ENCODE measurements at regions not wholly inside any gene's neighbourhood (a gene's known extent, or its start where the extent isn't known, plus 50 kb on each side); places are given as distances from the start of the nearest gene placed in this dataset.

DNA sequence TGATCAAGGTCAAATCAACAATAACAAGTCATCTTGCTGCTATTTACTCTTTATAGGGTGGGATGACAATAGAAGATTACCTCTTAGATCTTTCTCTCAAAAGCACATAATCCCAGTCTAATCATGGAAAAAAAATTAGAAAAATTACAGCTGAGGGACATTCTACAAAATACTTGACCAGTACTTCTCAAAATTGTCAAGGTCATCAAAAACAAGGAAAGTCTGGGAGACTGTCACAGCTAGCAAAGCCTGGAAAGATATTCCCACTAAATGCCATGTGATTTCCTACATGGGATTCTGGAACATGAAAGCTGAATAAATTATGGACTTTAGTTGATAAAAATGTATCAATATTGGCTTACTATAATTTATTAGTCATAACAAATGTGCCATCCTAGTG lies 276.2 kb downstream of the RNF144A start:
- no peak for TF ChIP-seq EZH2phosphoT487 (IDR thresholded peaks at IDR 0.05; ENCODE audit: borderline replicate concordance)
- TF ChIP-seq, protein P1, sequence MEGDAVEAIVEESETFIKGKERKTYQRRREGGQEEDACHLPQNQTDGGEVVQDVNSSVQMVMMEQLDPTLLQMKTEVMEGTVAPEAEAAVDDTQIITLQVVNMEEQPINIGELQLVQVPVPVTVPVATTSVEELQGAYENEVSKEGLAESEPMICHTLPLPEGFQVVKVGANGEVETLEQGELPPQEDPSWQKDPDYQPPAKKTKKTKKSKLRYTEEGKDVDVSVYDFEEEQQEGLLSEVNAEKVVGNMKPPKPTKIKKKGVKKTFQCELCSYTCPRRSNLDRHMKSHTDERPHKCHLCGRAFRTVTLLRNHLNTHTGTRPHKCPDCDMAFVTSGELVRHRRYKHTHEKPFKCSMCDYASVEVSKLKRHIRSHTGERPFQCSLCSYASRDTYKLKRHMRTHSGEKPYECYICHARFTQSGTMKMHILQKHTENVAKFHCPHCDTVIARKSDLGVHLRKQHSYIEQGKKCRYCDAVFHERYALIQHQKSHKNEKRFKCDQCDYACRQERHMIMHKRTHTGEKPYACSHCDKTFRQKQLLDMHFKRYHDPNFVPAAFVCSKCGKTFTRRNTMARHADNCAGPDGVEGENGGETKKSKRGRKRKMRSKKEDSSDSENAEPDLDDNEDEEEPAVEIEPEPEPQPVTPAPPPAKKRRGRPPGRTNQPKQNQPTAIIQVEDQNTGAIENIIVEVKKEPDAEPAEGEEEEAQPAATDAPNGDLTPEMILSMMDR (conservative IDR thresholded peaks at IDR 0.05; ENCODE audit: low read length), result no peak
- no peaks in the 10 kb centered on the region for H3K27me3 ChIP-seq (ENCODE audit: insufficient read depth, low read length, poor library complexity, severe bottlenecking)
- no peaks in the 10 kb centered on the region for H3K4me1 ChIP-seq (ENCODE audit: insufficient read depth, low read length, poor library complexity, severe bottlenecking)
- no peaks in the 10 kb centered on the region for H3K36me3 ChIP-seq (ENCODE audit: insufficient read depth, low read length)
- H3K9me3 ChIP-seq (ENCODE audit: insufficient read depth, low read depth, low read length), result no peaks in the 10 kb centered on the region
- H3K4me2 ChIP-seq (ENCODE audit: low read depth, low read length, poor library complexity, severe bottlenecking), result no peak overlapping the region
- H2AFZ ChIP-seq (ENCODE audit: low read length), result no peak overlapping the region
- no peaks in the 10 kb centered on the region for H3F3A ChIP-seq (ENCODE audit: low read depth)
- H3K4me3 ChIP-seq (ENCODE audit: low read length, poor library complexity, severe bottlenecking), result no peak overlapping the region
- no peaks in the 10 kb centered on the region for H4K20me1 ChIP-seq (ENCODE audit: insufficient read depth, low read length, poor library complexity, severe bottlenecking)
- no peaks in the 10 kb centered on the region for H3K79me2 ChIP-seq (ENCODE audit: insufficient read depth, low read length)
- no peaks in the 10 kb centered on the region for H3K9me2 ChIP-seq (replicated peaks; ENCODE audit: low read depth, low read length)
- no peak overlapping the region for H3K9ac ChIP-seq (ENCODE audit: low read depth, low read length, poor library complexity, severe bottlenecking)

DNA sequence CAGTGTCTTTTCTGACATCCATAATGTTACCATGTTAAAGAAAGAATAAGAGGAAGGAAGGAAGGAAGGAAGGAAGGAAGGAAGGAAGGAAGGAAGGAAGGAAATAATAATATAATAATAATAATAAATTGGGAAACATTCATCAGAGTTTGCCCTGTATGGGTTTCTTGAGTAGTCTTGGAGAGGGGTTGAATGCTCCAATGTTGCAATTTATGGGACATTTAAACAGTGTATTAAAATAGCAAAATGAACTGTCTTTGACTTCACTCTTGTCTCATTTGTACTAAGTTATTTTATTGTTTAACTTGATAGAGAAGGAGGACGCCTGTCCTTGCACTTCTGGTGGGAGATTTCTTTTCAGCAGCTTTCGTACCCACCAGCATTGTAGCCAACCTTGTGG lies 277.7 kb downstream of the RNF144A start:
- Histone ChIP-seq H3K9me2 (replicated peaks; ENCODE audit: low read depth, low read length) (no peaks in the 10 kb centered on the region), H3K79me2 (ENCODE audit: insufficient read depth, low read length) (no peaks in the 10 kb centered on the region), H3K4me3 (ENCODE audit: low read length, poor library complexity, severe bottlenecking) (no peak overlapping the region), H2AFZ (ENCODE audit: low read length) (no peak overlapping the region), H3K36me3 (ENCODE audit: insufficient read depth, low read length) (no peaks in the 10 kb centered on the region), H4K20me1 (ENCODE audit: insufficient read depth, low read length, poor library complexity, severe bottlenecking) (no peaks in the 10 kb centered on the region), H3K4me1 (ENCODE audit: insufficient read depth, low read length, poor library complexity, severe bottlenecking) (no peaks in the 10 kb centered on the region), H3K9ac (ENCODE audit: low read depth, low read length, poor library complexity, severe bottlenecking) (no peak overlapping the region), H3K4me2 (ENCODE audit: low read depth, low read length, poor library complexity, severe bottlenecking) (no peak overlapping the region), H3K27me3 (ENCODE audit: insufficient read depth, low read length, poor library complexity, severe bottlenecking) (no peaks in the 10 kb centered on the region), H3F3A (ENCODE audit: low read depth) (no peaks in the 10 kb centered on the region), H3K9me3 (ENCODE audit: insufficient read depth, low read depth, low read length) (no peaks in the 10 kb centered on the region)
- TF ChIP-seq, protein P1 (conservative IDR thresholded peaks at IDR 0.05; ENCODE audit: low read length), result no peak
- no peak for TF ChIP-seq EZH2phosphoT487 (IDR thresholded peaks at IDR 0.05; ENCODE audit: borderline replicate concordance)

DNA sequence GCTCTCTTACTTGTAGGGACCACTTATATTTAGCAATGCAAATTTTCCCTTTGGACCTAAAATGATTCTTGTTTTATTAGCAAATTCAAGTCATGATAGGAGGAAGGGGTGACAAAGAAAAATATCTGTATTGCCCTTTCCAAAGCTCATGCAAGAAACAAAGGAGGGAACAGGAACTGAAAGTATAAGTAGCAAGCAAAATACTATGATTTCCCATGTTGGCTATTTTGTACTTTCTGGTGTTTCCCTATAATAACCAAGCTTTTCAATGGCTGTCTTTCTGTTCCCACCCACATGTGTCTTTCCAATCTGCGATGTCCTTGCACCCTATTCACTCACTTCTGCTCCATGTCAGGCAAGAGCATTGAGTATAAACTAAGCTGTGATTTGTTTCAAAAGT lies 279.7 kb downstream of the RNF144A start:
- Histone ChIP-seq H3K27me3 (ENCODE audit: insufficient read depth, low read length, poor library complexity, severe bottlenecking) (no peaks in the 10 kb centered on the region), H3F3A (ENCODE audit: low read depth) (no peaks in the 10 kb centered on the region), H3K9me3 (ENCODE audit: insufficient read depth, low read depth, low read length) (no peaks in the 10 kb centered on the region), H3K79me2 (ENCODE audit: insufficient read depth, low read length) (no peaks in the 10 kb centered on the region), H3K36me3 (ENCODE audit: insufficient read depth, low read length) (no peaks in the 10 kb centered on the region), H3K9me2 (replicated peaks; ENCODE audit: low read depth, low read length) (no peaks in the 10 kb centered on the region), H4K20me1 (ENCODE audit: insufficient read depth, low read length, poor library complexity, severe bottlenecking) (no peaks in the 10 kb centered on the region), H3K4me2 (ENCODE audit: low read depth, low read length, poor library complexity, severe bottlenecking) (no peak overlapping the region), H3K4me3 (ENCODE audit: low read length, poor library complexity, severe bottlenecking) (no peak overlapping the region), H2AFZ (ENCODE audit: low read length) (no peak overlapping the region), H3K9ac (ENCODE audit: low read depth, low read length, poor library complexity, severe bottlenecking) (no peak overlapping the region), H3K4me1 (ENCODE audit: insufficient read depth, low read length, poor library complexity, severe bottlenecking) (no peaks in the 10 kb centered on the region)
- no peak for TF ChIP-seq EZH2phosphoT487 (IDR thresholded peaks at IDR 0.05; ENCODE audit: borderline replicate concordance)
- TF ChIP-seq, protein P1 (conservative IDR thresholded peaks at IDR 0.05; ENCODE audit: low read length), result no peak

Measured in Loucy (cell line).